ENCODE measurements at regions not wholly inside any gene's neighbourhood (a gene's known extent, or its start where the extent isn't known, plus 50 kb on each side); places are given as distances from the start of the nearest gene placed in this dataset.

DNA sequence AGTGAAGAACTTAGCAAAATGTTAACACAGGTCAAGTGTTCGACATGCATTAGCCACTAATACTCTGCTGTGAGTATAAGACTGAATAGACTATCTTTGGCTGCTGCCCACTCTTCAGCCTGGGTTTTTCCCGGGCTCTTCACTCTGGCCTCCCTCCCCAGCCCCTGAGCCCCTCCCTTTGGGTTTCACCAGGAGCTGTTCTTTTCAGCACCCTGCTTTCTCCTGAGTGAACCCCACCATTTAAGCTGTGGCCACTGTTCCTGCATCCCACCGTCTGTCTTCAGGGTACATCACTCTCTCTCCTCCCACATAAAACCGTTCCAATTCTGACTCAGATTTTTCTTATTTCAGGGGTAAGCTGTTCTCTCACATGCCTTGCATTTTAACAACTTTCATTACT, 92.0 kb upstream of the ASIC2 start:
- ATAC-seq, result no peak
- H3K4me3 Mint-ChIP-seq, result no peak overlapping the region
- no peak overlapping the region for H3K27ac Mint-ChIP-seq
- no peaks in the 10 kb centered on the region for H3K4me1 Mint-ChIP-seq
- no peak for DNase-seq
- no peaks in the 10 kb centered on the region for H3K9me3 ChIP-seq (ENCODE audit: control insufficient read depth, low read length, poor library complexity, severe bottlenecking)
- peaks cover 68% of the 10 kb centered on the region for H3K27me3 Mint-ChIP-seq
- H3K36me3 Mint-ChIP-seq (ENCODE audit: low read depth), result no peaks in the 10 kb centered on the region

DNA sequence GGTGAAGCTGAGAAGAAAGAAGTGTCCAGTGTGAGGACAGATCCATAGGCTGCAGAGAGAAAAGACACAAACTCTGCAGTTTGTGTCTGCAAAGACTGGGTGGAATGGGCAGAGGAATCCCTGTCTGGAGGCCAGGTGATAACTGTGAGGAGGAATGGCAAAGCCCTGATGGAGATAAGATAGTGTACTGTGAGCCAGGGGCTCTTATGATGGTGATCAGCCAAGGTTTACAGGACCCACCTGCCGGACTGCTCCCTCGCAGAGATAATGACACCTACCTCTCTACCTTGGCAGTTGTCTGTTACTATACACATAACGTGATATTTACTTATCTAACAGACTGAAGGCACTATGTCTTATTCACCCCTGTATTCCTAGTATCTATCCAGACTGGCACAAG, 92.6 kb upstream of the ASIC2 start:
- ATAC-seq (no peak), DNase-seq (no peak)
- no peaks in the 10 kb centered on the region for H3K36me3 Mint-ChIP-seq (ENCODE audit: low read depth)
- no peaks in the 10 kb centered on the region for H3K9me3 ChIP-seq (ENCODE audit: control insufficient read depth, low read length, poor library complexity, severe bottlenecking)
- H3K27me3 Mint-ChIP-seq, result peaks cover 68% of the 10 kb centered on the region
- H3K4me3 Mint-ChIP-seq, result no peak overlapping the region
- H3K27ac Mint-ChIP-seq, result no peak overlapping the region
- H3K4me1 Mint-ChIP-seq, result no peaks in the 10 kb centered on the region

DNA sequence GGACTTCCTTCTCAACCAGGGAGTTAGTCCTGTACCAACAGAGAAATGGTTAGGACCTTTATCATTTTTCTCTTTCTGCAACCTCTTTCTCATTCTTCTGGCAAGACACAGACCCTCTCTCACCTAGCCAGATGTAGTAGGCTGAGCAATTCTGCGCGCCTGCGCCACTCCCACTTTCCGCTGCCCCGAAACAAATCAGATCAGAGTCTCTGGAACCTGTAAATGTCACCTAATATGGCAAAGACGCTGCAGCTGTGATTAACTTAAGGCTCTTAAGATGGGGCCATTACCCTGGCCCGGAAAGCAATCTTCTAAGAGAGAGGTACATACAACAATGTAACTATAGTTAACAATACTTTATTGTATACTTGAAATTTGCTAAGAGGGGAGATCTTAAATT, 94.3 kb upstream of the ASIC2 start:
- no peak overlapping the region for H3K27ac Mint-ChIP-seq
- peaks cover 60% of the 10 kb centered on the region for H3K27me3 Mint-ChIP-seq
- H3K4me3 Mint-ChIP-seq, result no peak overlapping the region
- no peaks in the 10 kb centered on the region for H3K4me1 Mint-ChIP-seq
- no peak for ATAC-seq
- H3K9me3 ChIP-seq (ENCODE audit: control insufficient read depth, low read length, poor library complexity, severe bottlenecking), result no peaks in the 10 kb centered on the region
- no peaks in the 10 kb centered on the region for H3K36me3 Mint-ChIP-seq (ENCODE audit: low read depth)
- DNase-seq, result no peak

DNA sequence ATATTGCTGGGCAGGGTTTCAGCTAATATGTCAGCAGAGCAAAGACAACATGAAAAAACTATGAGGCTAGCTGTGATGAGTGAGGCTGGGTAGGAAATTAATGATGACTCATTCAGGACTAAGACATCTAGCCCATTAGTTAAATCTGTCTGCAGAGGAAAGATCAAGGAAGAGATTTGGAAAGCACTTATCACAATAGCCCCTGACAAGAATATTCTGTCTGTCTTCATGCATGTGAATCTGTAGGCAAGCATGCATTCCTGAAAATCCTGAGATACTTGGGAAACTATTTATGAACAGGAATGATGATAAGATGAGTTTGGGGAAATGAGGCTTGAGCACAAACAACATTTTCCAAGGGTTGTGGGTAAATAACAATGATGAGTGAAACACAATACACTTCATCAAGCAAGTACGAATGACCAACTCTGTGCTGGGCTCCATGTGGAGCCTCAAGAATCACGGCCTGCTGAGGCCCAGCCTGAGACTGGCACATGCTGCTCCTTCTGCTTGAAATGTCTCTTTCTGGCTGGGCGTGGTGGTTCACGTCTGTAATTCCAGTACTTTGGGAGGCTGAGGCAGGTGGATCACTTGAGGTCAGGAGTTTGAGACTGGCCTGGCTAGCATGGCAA, 96.5 kb upstream of the ASIC2 start:
- H3K9me3 ChIP-seq (ENCODE audit: control insufficient read depth, low read length, poor library complexity, severe bottlenecking), result no peaks in the 10 kb centered on the region
- no peak overlapping the region for H3K4me3 Mint-ChIP-seq
- no peaks in the 10 kb centered on the region for H3K4me1 Mint-ChIP-seq
- ATAC-seq (no peak), DNase-seq (no peak)
- H3K27me3 Mint-ChIP-seq, result peaks cover 47% of the 10 kb centered on the region
- no peak overlapping the region for H3K27ac Mint-ChIP-seq
- no peaks in the 10 kb centered on the region for H3K36me3 Mint-ChIP-seq (ENCODE audit: low read depth)

DNA sequence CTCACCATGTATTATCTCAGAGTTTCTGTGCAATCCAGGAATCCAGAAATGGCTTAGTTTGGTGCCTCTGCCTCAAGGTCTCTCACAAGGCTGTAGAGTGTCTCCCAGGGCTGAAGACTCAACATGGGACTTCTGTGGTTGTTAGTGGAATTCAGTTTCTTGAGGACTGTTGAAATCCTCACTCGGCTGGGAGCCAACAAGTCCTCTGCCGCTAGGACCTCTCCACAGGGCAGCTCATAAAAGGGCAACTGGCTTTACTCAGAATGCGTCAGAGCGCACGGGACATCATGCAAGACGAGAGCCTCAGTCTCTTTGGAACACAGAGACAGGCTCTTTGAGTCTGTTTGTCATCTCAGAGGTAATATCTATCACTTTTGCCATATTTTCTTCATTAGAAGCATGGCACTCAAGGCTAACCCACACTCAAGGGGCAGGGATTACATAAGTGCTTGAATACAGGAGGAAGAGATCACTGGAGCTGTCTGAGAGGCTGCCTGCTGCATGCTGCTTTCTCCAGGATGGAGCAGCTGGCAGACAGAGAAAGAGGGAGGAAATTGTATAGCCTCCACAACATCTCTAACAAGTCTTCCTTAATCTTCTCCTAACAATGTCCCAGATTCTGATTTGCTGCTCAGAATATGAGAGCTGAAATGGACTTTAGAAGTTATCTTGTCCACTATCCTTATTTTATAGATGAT, 97.5 kb upstream of the ASIC2 start:
- ATAC-seq (no peak), DNase-seq (no peak)
- peaks cover under 1% of the 10 kb centered on the region for H3K9me3 ChIP-seq (ENCODE audit: control insufficient read depth, low read length, poor library complexity, severe bottlenecking)
- no peak overlapping the region for H3K4me3 Mint-ChIP-seq
- no peaks in the 10 kb centered on the region for H3K4me1 Mint-ChIP-seq
- peaks cover 42% of the 10 kb centered on the region for H3K27me3 Mint-ChIP-seq
- H3K36me3 Mint-ChIP-seq (ENCODE audit: low read depth), result no peaks in the 10 kb centered on the region
- H3K27ac Mint-ChIP-seq, result no peak overlapping the region

DNA sequence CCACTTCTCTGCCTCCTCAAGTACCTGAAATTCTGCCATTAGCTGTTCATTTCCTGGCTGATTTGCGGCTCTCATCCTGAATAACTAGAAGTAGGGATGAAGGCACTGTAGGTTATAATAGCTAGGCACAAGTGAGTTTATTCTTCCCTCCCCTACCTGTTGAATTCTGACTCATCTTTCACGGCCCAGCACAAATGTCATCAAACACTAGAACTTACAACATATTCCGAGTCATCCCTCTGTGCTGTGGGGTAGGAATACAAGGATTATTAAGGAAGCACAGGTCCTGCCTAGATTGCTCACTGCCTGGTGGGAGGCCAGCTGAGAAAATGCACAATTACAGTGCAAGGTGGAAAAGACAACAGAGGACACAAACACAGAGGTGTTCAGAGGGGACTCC, 103.7 kb upstream of the ASIC2 start:
- ATAC-seq, result no peak
- peaks cover 3% of the 10 kb centered on the region for H3K9me3 ChIP-seq (ENCODE audit: control insufficient read depth, low read length, poor library complexity, severe bottlenecking)
- DNase-seq, result no peak
- no peaks in the 10 kb centered on the region for H3K36me3 Mint-ChIP-seq (ENCODE audit: low read depth)
- H3K4me1 Mint-ChIP-seq, result no peaks in the 10 kb centered on the region
- H3K4me3 Mint-ChIP-seq, result no peak overlapping the region
- no peak overlapping the region for H3K27ac Mint-ChIP-seq
- peaks cover 4% of the 10 kb centered on the region for H3K27me3 Mint-ChIP-seq

DNA sequence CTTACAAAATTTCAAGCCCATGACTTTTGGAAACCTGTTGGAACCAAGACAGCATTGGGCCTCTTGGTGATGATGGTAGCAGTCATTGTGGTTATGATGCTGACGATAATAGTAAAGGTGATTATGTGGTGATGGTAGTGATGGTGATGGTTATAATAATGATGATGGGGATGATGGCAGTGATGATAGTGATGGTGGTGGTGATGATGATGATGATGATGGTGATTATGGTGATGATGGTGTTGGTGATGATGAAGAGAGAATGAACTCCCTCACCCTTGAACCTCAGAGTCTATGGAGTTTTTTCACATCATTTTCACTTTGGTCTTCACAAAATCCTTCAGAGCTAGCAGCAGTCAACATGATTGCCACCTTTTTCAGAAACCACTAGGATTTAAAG, 105.3 kb upstream of the ASIC2 start:
- H3K4me3 Mint-ChIP-seq, result no peak overlapping the region
- ATAC-seq (no peak), DNase-seq (no peak)
- H3K4me1 Mint-ChIP-seq, result no peaks in the 10 kb centered on the region
- no peaks in the 10 kb centered on the region for H3K36me3 Mint-ChIP-seq (ENCODE audit: low read depth)
- H3K27me3 Mint-ChIP-seq, result peaks cover 7% of the 10 kb centered on the region
- H3K27ac Mint-ChIP-seq, result no peak overlapping the region
- H3K9me3 ChIP-seq (ENCODE audit: control insufficient read depth, low read length, poor library complexity, severe bottlenecking), result peaks cover 3% of the 10 kb centered on the region

DNA sequence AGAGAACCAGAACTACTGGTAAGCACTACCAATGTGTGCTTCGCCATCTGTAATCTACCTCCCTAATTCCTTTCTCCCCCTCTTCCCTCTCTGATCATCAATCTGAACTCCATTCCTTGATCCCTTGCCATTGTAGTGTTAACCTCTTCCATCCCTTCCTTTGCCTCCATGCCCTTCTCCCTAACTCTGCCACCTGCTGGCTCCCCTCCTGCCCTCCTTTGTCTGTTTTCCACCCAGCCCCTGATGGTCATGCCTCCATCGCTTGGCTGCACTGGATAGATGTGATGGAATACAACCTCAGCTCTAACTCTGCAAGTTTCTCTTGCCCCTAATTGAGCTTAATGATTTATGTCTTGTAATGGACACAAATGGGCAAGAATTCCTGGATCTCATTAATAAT, 108.2 kb upstream of the ASIC2 start:
- peaks cover 3% of the 10 kb centered on the region for H3K4me1 Mint-ChIP-seq
- ATAC-seq (no peak), DNase-seq (no peak)
- no peak overlapping the region for H3K4me3 Mint-ChIP-seq
- no peaks in the 10 kb centered on the region for H3K36me3 Mint-ChIP-seq (ENCODE audit: low read depth)
- no peak overlapping the region for H3K27ac Mint-ChIP-seq
- H3K9me3 ChIP-seq (ENCODE audit: control insufficient read depth, low read length, poor library complexity, severe bottlenecking), result no peaks in the 10 kb centered on the region
- peaks cover 18% of the 10 kb centered on the region for H3K27me3 Mint-ChIP-seq

DNA sequence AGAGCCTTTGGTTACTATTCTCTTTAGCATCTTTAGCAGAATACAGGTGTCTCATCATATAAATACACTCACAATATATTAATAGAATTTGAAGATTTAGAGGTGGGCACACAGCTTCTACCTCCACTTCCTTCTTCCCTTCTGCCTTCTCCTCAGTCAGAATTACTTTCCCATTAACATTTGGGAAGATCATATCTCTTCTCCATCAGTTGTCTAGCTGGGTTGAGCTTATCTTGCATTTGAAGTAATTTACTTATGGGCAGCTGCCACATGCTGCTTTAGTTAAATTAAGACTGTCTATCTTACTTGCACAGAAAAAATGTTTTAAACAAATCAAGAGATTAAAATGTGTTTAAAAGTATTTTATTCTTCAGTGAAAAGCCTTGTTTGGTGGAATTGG, 110.1 kb upstream of the ASIC2 start:
- peaks cover 3% of the 10 kb centered on the region for H3K4me1 Mint-ChIP-seq
- no peaks in the 10 kb centered on the region for H3K9me3 ChIP-seq (ENCODE audit: control insufficient read depth, low read length, poor library complexity, severe bottlenecking)
- no peaks in the 10 kb centered on the region for H3K36me3 Mint-ChIP-seq (ENCODE audit: low read depth)
- peaks cover 25% of the 10 kb centered on the region for H3K27me3 Mint-ChIP-seq
- ATAC-seq, result no peak
- no peak overlapping the region for H3K4me3 Mint-ChIP-seq
- DNase-seq, result no peak
- no peak overlapping the region for H3K27ac Mint-ChIP-seq

DNA sequence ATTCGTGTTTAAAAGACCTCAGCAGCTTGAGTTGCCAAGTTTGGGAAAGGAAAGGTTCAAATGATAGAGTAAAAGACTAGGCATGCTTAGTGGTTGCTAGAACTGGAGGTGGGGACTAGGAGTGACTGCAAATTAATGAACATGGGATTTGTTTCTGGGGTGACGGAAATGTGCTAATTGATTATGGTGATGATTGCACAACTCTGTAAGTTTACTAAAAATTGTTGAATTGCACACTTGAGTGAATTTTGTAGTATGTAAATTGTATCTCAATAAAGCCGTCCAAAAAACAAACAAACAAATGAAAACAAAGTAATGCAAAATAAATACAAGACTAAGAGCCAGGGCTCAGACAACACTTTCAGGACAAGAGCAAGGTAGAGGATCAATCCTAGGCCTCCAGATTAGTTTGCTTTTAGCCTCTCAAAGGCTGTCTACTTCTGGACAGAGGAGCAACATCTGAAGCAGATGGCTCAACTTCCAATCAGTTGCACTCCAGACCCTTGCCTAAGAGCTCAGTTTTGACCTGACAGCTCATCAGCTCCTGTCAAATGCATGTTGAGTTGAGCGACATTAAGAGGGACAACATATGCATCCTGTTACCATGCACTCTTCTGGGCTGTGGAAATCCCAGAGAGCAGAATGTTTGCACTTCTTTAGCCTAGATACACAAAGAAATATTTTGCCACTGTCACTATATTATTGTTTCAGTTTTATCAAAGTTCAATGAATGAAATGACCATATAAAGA, 111.2 kb upstream of the ASIC2 start:
- no peak for DNase-seq
- no peaks in the 10 kb centered on the region for H3K36me3 Mint-ChIP-seq (ENCODE audit: low read depth)

DNA sequence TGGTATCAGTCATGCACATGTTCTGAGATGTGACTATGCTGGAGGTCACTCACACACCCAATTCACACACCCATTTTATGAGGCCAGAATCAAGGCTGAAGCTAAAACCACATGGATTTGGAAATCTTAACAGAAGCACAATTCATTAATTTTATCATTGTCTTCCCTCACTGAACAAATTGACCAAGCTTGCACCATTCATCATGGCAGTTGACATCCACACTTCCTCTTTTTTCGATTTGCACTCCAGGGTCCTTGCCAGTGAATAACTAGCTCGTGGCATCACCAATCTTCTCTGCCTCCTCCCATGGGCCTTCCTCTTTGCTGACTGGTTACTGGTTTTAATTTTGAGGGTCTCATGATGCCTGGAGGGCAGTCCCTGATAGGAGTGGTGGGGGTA, 123.0 kb upstream of the ASIC2 start:
- ATAC-seq, result no peak
- no peaks in the 10 kb centered on the region for H3K9me3 ChIP-seq (ENCODE audit: control insufficient read depth, low read length, poor library complexity, severe bottlenecking)
- H3K27me3 Mint-ChIP-seq, result peaks cover 38% of the 10 kb centered on the region
- H3K27ac Mint-ChIP-seq, result no peak overlapping the region
- H3K4me1 Mint-ChIP-seq, result no peaks in the 10 kb centered on the region
- peaks cover 2% of the 10 kb centered on the region for H3K36me3 Mint-ChIP-seq (ENCODE audit: low read depth)
- no peak overlapping the region for H3K4me3 Mint-ChIP-seq
- DNase-seq, result no peak

More for the DNA sequence above, 111.2 kb upstream of the ASIC2 start:
- peaks cover 3% of the 10 kb centered on the region for H3K4me1 Mint-ChIP-seq
- no peak for ATAC-seq
- H3K4me3 Mint-ChIP-seq, result no peak overlapping the region
- H3K9me3 ChIP-seq (ENCODE audit: control insufficient read depth, low read length, poor library complexity, severe bottlenecking), result no peaks in the 10 kb centered on the region
- H3K27me3 Mint-ChIP-seq, result peaks cover 31% of the 10 kb centered on the region
- H3K27ac Mint-ChIP-seq, result no peak overlapping the region

DNA sequence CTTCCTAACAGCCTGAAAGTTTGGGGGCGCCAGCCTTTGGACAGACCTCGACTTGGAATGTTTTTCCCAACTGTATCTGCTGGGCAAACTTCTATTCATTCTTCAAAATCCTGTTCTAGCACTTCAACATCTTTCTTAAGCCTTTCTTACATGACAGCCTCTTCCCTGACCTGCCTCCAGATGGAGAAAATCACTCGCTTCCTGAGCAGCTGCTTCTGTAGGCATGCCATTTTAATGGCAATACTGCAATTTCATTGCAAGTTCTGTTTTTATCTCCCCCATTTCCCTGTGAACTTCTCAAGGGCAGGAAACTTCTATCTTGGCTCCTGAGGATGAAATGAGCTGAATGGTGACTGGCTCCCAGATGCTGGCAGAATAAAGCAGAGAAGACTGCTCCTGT, 128.8 kb upstream of the ASIC2 start:
- H3K36me3 Mint-ChIP-seq (ENCODE audit: low read depth), result peaks cover 5% of the 10 kb centered on the region
- H3K4me1 Mint-ChIP-seq, result no peaks in the 10 kb centered on the region
- H3K4me3 Mint-ChIP-seq, result no peak overlapping the region
- no peak for ATAC-seq
- H3K27me3 Mint-ChIP-seq, result peaks cover 68% of the 10 kb centered on the region
- no peak overlapping the region for H3K27ac Mint-ChIP-seq
- no peaks in the 10 kb centered on the region for H3K9me3 ChIP-seq (ENCODE audit: control insufficient read depth, low read length, poor library complexity, severe bottlenecking)
- DNase-seq, result no peak

DNA sequence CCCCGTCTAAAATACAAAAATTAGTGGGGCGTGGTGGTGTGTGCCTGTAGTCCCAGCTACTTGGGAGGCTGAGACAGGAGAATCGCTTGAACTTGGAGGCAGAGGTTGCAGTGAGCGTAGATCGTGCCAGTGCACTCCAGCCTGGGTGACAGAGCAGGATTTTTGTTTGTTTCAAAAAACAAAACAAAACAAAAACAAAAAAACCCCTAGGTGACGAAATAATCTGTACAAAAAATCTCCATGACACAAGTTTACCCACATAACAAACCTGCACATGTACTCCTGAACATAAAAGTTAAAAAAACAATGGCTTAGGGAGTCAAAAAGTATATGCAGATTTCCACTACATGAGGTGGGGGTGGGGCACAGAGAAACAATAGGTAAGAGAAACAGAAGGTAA, 140.5 kb upstream of the ASIC2 start:
- Mint-ChIP-seq H3K27me3 (peaks cover 15% of the 10 kb centered on the region), H3K36me3 (ENCODE audit: low read depth) (no peaks in the 10 kb centered on the region), H3K27ac (no peak overlapping the region), H3K4me3 (no peak overlapping the region), H3K4me1 (no peaks in the 10 kb centered on the region)
- no peaks in the 10 kb centered on the region for H3K9me3 ChIP-seq (ENCODE audit: control insufficient read depth, low read length, poor library complexity, severe bottlenecking)
- DNase-seq (no peak), ATAC-seq (no peak)

DNA sequence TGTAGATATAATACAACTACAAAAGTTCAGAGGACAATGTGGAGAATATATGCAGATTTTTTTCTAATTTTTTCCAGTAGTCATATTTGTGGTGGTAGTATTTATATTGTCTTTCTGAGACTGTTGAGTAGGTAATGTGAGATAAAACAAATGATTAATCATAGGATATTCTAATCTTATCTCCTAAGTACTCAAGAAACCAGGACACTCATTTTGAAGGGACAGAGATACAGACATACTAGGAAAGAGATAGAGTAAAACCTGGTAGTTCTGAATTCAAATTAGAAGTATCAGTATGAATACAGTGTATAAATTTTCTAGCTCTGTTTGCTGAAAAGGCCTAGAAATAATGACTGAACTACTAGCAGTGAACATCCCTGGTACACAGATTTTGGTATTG, 141.7 kb upstream of the ASIC2 start:
- ATAC-seq (no peak), DNase-seq (no peak)
- Mint-ChIP-seq H3K27ac (no peak overlapping the region), H3K27me3 (peaks cover 15% of the 10 kb centered on the region), H3K4me1 (no peaks in the 10 kb centered on the region), H3K4me3 (no peak overlapping the region), H3K36me3 (ENCODE audit: low read depth) (no peaks in the 10 kb centered on the region)
- H3K9me3 ChIP-seq (ENCODE audit: control insufficient read depth, low read length, poor library complexity, severe bottlenecking), result no peaks in the 10 kb centered on the region
